Peyer's patch (tissue), 4 donors: ENCODE measurements at regions not wholly inside any gene's neighbourhood (a gene's known extent, or its start where the extent isn't known, plus 50 kb on each side); places are given as distances from the start of the nearest gene placed in this dataset.

Experiments
- POLR2A ChIP-seq, 2 donors: fragments of 450-650 bp; IDR thresholded peaks; one replicate each; pipeline ENCODE4 v1.5.1; 2017; ENCODE audit warnings: antibody characterized with exemption in 2 of 2, mild to moderate bottlenecking in 2 of 2, moderate library complexity in 2 of 2
- TF ChIP-seq, protein P1 (sequence below), 6 experiments: fragments of 450-650 bp in 4 of 6; fragments of 200-600 bp in 2 of 6; sonication (generic) in 1 of 6; IDR thresholded peaks; one replicate each; pipeline ENCODE4 v1.5.1; 2017 to 2019; ENCODE audit warnings: antibody characterized with exemption in 6 of 6, mild to moderate bottlenecking in 3 of 6, moderate library complexity in 1 of 6

DNA sequence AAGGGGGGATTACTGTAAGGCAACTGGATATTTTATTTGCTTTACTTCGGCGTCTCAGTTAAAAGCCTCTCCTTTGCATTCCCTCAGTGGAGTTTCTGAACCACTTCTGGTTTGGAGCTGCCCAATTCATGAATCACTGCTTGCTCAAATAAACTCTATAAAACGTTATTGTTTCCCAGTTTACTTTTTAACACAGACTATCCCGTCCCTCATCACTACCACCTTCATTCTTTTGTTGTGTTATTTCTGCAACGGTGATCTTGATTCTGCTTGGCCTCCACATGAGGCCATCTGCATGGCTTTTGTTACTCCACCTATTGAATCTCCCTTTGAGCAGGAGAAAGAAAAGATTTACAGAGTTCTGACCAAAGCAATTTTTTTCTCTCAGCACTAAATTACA lies 104.0 kb upstream of the PLEKHA5 start:
- TF ChIP-seq, protein P1, sequence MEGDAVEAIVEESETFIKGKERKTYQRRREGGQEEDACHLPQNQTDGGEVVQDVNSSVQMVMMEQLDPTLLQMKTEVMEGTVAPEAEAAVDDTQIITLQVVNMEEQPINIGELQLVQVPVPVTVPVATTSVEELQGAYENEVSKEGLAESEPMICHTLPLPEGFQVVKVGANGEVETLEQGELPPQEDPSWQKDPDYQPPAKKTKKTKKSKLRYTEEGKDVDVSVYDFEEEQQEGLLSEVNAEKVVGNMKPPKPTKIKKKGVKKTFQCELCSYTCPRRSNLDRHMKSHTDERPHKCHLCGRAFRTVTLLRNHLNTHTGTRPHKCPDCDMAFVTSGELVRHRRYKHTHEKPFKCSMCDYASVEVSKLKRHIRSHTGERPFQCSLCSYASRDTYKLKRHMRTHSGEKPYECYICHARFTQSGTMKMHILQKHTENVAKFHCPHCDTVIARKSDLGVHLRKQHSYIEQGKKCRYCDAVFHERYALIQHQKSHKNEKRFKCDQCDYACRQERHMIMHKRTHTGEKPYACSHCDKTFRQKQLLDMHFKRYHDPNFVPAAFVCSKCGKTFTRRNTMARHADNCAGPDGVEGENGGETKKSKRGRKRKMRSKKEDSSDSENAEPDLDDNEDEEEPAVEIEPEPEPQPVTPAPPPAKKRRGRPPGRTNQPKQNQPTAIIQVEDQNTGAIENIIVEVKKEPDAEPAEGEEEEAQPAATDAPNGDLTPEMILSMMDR (IDR thresholded peaks at IDR 0.05), result no peak
- no peak for TF ChIP-seq POLR2A (IDR thresholded peaks at IDR 0.05)
